ENCODE measurements at regions not wholly inside any gene's neighbourhood (a gene's known extent, or its start where the extent isn't known, plus 50 kb on each side); places are given as distances from the start of the nearest gene placed in this dataset.
"Not testable (repeated sequence)": the region's sequence is repeated elsewhere in the genome, so short reads cannot be mapped to it uniquely, and the experiment has no call there.

DNA sequence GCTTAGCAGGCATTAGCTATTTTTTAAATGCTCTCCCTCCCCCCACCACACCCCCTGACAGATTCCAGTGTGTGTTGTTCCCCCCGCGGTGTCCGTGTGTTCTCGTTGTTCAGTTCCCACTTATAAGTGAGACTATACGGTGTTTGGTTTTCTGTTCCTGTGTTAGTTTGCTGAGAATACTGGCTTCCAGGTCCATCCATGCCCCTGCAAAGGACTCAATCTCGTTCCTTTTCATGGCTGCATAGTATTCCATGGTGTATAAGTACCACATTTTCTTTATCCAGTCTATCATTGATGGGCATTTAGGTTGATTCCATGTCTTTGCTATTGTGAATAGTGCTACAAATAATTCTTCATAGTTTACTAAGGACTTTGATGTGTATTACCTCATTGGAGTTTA is 97.3 kb upstream of the ZEB2 start:
- not testable (repeated sequence) for TF ChIP-seq POLR2A, EP300 (IDR thresholded peaks at IDR 0.05)
- TF ChIP-seq, protein P1, sequence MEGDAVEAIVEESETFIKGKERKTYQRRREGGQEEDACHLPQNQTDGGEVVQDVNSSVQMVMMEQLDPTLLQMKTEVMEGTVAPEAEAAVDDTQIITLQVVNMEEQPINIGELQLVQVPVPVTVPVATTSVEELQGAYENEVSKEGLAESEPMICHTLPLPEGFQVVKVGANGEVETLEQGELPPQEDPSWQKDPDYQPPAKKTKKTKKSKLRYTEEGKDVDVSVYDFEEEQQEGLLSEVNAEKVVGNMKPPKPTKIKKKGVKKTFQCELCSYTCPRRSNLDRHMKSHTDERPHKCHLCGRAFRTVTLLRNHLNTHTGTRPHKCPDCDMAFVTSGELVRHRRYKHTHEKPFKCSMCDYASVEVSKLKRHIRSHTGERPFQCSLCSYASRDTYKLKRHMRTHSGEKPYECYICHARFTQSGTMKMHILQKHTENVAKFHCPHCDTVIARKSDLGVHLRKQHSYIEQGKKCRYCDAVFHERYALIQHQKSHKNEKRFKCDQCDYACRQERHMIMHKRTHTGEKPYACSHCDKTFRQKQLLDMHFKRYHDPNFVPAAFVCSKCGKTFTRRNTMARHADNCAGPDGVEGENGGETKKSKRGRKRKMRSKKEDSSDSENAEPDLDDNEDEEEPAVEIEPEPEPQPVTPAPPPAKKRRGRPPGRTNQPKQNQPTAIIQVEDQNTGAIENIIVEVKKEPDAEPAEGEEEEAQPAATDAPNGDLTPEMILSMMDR (IDR thresholded peaks at IDR 0.05) = not testable (repeated sequence)
